Uterus (tissue), 2 donors: ENCODE measurements at regions not wholly inside any gene's neighbourhood (a gene's known extent, or its start where the extent isn't known, plus 50 kb on each side); places are given as distances from the start of the nearest gene placed in this dataset.

Experiments
- CTCF ChIP-seq, 4 experiments: fragments of 200-600 bp in 2 of 4; fragments of 450-650 bp in 2 of 4; sonication (generic) in 2 of 4; IDR thresholded peaks; one replicate each; pipeline ENCODE4 v1.5.1; 2016 to 2019; ENCODE audit warnings: antibody characterized with exemption in 4 of 4, mild to moderate bottlenecking in 2 of 4, moderate library complexity in 1 of 4
- POLR2A ChIP-seq, 2 donors: fragments of 450-650 bp; IDR thresholded peaks; one replicate each; pipeline ENCODE4 v1.6.1; 2016; ENCODE audit warnings: antibody characterized with exemption in 2 of 2, mild to moderate bottlenecking in 1 of 2, moderate library complexity in 1 of 2

DNA sequence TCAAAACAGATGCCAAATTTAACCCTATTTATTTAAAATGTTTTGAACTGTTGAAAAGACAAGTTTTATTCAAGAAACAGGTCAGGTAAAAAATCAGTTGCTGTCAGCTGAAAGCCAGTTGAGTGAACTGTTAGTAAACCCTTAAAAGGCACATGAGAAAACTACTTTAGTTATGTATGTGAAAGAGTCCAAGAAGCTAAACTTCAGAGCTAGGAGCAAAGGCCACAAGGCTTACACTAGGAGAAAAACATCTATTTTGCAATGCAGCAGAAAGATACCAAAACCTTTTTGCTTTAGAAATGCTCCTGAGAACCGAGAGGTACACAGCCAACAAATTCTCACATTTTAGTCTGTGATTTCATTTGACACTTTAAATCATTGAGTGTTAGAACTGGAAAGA lies 375.2 kb downstream of the FSCB start:
- TF ChIP-seq CTCF (IDR thresholded peaks at IDR 0.05) (no peak), POLR2A (IDR thresholded peaks at IDR 0.05) (no peak)
